Naive thymus-derived CD4-positive, alpha-beta T cell (primary cell): ENCODE measurements at regions not wholly inside any gene's neighbourhood (a gene's known extent, or its start where the extent isn't known, plus 50 kb on each side); places are given as distances from the start of the nearest gene placed in this dataset.
"Not testable (repeated sequence)": the region's sequence is repeated elsewhere in the genome, so short reads cannot be mapped to it uniquely, and the experiment has no call there.

Source experiments
- ATAC-seq: fragments of 150-1000 bp; cut with Tn5 transposase; 2 replicates; pipeline ENCODE4 v1.10.0; 2021; ENCODE audit warnings: mild to moderate bottlenecking, moderate library complexity
- CTCF ChIA-PET: fragments of 350-600 bp; sonication (Branson Sonifier 250); formaldehyde crosslinking; loops from one replicate; lab custom pipeline; 2021; ENCODE audit warnings: antibody characterized with exemption; lab: Charles Lee
- POLR2A ChIA-PET: fragments of 350-600 bp; sonication (Branson Sonifier 250); formaldehyde crosslinking; loops from one replicate; lab custom pipeline; 2021; ENCODE audit warnings: antibody characterized with exemption, inconsistent platforms; lab: Charles Lee
- DNase-seq, 9 donors: peaks; one replicate each; pipeline versions ENCODE4 v3.0.0 to v3.0.0-alpha.2; 2020 to 2022; ENCODE audit warnings: mixed read lengths in 1 of 9
- H3K27ac ChIP-seq: one replicate; pipeline ENCODE4 v1.7.0; 2013; ENCODE audit warnings: mild to moderate bottlenecking, low read depth, low read length, moderate library complexity
- H3K27me3 ChIP-seq, 2 donors: one replicate each; pipeline ENCODE4 v1.7.0; 2013; ENCODE audit warnings: low read length in 2 of 2, mild to moderate bottlenecking in 2 of 2, moderate library complexity in 2 of 2; ENCODE audit not compliant: control insufficient read depth in 2 of 2, insufficient read depth in 2 of 2
- H3K36me3 ChIP-seq, 3 experiments: 1 replicate in 2 of 3; 2 replicates in 1 of 3; pipeline ENCODE4 v1.7.0; 2013; ENCODE audit warnings: low read length in 3 of 3, mild to moderate bottlenecking in 3 of 3, moderate library complexity in 1 of 3; ENCODE audit not compliant: insufficient read depth in 3 of 3, control insufficient read depth in 2 of 3
- H3K4me1 ChIP-seq, 2 donors: one replicate each; pipeline ENCODE4 v1.7.0; 2013; ENCODE audit warnings: low read length in 2 of 2, mild to moderate bottlenecking in 2 of 2, moderate library complexity in 1 of 2; ENCODE audit not compliant: control insufficient read depth in 2 of 2, insufficient read depth in 2 of 2
- H3K4me3 ChIP-seq: 2 replicates; pipeline ENCODE4 v1.7.0; 2013; ENCODE audit warnings: mild to moderate bottlenecking, low read length
- H3K9me3 ChIP-seq, 3 experiments: 1 replicate in 2 of 3; 2 replicates in 1 of 3; pipeline ENCODE4 v1.7.0; 2013; ENCODE audit warnings: low read length in 3 of 3; ENCODE audit not compliant: control insufficient read depth in 2 of 3
- H3K27ac Mint-ChIP-seq, 9 donors: one replicate each; pipeline ENCODE4 v1.8.0; 2020 to 2022; ENCODE audit warnings: mixed read lengths in 9 of 9, mild to moderate bottlenecking in 8 of 9, moderate library complexity in 5 of 9, inconsistent platforms in 2 of 9
- H3K27me3 Mint-ChIP-seq, 5 donors: one replicate each; pipeline ENCODE4 v1.8.0; 2021 to 2022; ENCODE audit warnings: mixed read lengths in 5 of 5, mild to moderate bottlenecking in 1 of 5
- H3K36me3 Mint-ChIP-seq, 5 donors: one replicate each; pipeline ENCODE4 v1.8.0; 2020 to 2022; ENCODE audit warnings: mixed read lengths in 5 of 5, mild to moderate bottlenecking in 3 of 5, inconsistent platforms in 1 of 5
- H3K4me1 Mint-ChIP-seq, 7 donors: one replicate each; pipeline ENCODE4 v1.8.0; 2020 to 2022; ENCODE audit warnings: mixed read lengths in 7 of 7, mild to moderate bottlenecking in 3 of 7, inconsistent platforms in 1 of 7
- H3K4me3 Mint-ChIP-seq, 10 donors: one replicate each; pipeline ENCODE4 v1.8.0; 2020 to 2022; ENCODE audit warnings: mild to moderate bottlenecking in 10 of 10, mixed read lengths in 10 of 10, moderate library complexity in 6 of 10, inconsistent platforms in 2 of 10
- H3K9me3 Mint-ChIP-seq, 11 donors: one replicate each; pipeline ENCODE4 v1.8.0; 2020 to 2022; ENCODE audit warnings: mixed read lengths in 11 of 11, mild to moderate bottlenecking in 4 of 11, inconsistent platforms in 1 of 11, moderate library complexity in 1 of 11
- intact Hi-C, 2 donors: fragments of 100-400 bp; cut with micrococcal nuclease; formaldehyde crosslinking; loops; one replicate each; pipeline ENCODE4 v1.15.1; 2023

DNA sequence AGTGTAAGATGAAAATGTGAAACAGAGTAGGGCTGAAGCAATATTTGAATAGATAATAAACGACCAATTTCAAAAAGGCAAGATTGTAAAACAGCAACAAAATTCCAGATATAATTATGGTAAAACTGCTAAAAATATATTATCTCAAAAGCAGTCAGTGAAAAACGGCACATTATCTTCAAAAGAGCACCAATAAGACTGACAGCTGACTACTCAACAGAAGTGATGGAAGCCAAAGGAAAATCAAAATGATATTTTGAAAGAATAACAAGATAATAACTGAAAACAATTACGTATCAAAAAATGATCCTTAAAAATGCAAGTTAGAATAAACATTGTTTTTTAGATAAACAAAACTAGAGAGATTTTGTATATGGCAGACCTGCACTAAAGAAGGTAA is 920.6 kb upstream of the FAM98A start:
- no peak overlapping the region for H3K27ac Mint-ChIP-seq
- POLR2A ChIA-PET, result no interaction called here

DNA sequence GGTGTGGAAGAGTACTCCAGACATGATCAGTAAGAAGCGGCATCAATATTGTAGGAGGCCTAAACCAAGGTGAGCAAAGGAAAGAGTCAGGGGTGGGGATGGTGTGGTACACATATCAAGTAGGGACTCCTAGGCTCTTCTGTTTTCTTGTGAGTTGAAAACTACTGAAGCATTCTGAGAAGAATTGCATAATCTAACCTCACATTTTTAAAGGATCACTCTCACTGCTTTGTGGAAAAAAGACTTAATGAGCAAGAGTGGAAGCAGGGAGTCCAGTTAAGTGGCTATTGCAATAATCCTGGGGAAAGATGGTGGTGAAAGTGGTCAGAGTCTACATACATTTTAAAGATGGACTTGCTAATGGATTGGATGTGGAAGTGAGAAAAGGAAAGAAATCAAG is 899.5 kb upstream of the FAM98A start:
- Mint-ChIP-seq H3K36me3 (no peaks in the 10 kb centered on the region), H3K4me3 (no peak overlapping the region), H3K27me3 (no peaks in the 10 kb centered on the region), H3K27ac (no peak overlapping the region), H3K4me1 (no peaks in the 10 kb centered on the region), H3K9me3 (peaks cover 0 to 13% (median 2%) of the 10 kb centered on the region in 11 donors)
- intact Hi-C loops, result no loop called here
- Histone ChIP-seq H3K27ac (no peak overlapping the region), H3K4me3 (no peak overlapping the region), H3K27me3 (no peaks in the 10 kb centered on the region), H3K4me1 (no peaks in the 10 kb centered on the region), H3K36me3 (no peaks in the 10 kb centered on the region), H3K9me3 (no peaks in the 10 kb centered on the region)
- CTCF ChIA-PET, result no interaction called here
- POLR2A ChIA-PET, result no interaction called here
- ATAC-seq (no peak), DNase-seq (no peak)

More for the DNA sequence above, 920.6 kb upstream of the FAM98A start:
- DNase-seq, result no peak
- H3K4me1 Mint-ChIP-seq, result no peaks in the 10 kb centered on the region
- H3K27ac ChIP-seq, result no peak overlapping the region
- no peaks in the 10 kb centered on the region for H3K9me3 ChIP-seq
- ATAC-seq, result no peak
- intact Hi-C loops, result no loop called here
- H3K4me3 Mint-ChIP-seq, result no peak overlapping the region
- no peaks in the 10 kb centered on the region for H3K4me1 ChIP-seq
- H3K9me3 Mint-ChIP-seq, result peaks cover 0 to 25% (median 6%) of the 10 kb centered on the region in 11 donors
- no peak overlapping the region for H3K4me3 ChIP-seq
- no peaks in the 10 kb centered on the region for H3K27me3 ChIP-seq
- CTCF ChIA-PET, result no interaction called here
- H3K36me3 Mint-ChIP-seq, result no peaks in the 10 kb centered on the region
- H3K36me3 ChIP-seq, result no peaks in the 10 kb centered on the region
- H3K27me3 Mint-ChIP-seq, result no peaks in the 10 kb centered on the region

DNA sequence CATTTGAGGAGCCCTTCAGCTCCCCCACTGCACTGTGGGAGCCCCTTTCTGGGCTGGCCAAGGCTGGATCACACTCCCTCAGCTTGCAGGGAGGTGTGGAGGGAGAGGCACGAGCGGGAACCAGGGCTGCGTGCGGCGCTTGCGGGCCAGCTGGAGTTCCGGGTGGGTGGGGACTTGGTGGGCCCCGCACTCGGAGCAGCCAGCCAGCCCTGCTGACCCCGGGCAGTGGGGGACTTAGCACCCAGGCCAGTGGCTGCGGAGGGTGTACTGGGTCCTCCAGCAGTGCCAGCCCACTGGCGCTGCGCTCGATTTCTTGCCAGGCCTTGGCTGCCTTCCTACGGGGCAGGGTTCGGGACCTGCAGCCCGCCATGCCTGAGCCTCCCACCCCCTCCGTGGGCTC is 895.1 kb upstream of the FAM98A start:
- intact Hi-C loops, H3K4me1 Mint-ChIP-seq, DNase-seq, POLR2A ChIA-PET, H3K4me3 Mint-ChIP-seq, H3K9me3 ChIP-seq, CTCF ChIA-PET, H3K27ac Mint-ChIP-seq, H3K36me3 ChIP-seq, H3K4me3 ChIP-seq, H3K36me3 Mint-ChIP-seq, ATAC-seq, H3K4me1 ChIP-seq, H3K27ac ChIP-seq, H3K27me3 Mint-ChIP-seq, H3K27me3 ChIP-seq: not testable (repeated sequence)
- peaks cover 0 to 12% (median 2%) of the 10 kb centered on the region in 11 donors for H3K9me3 Mint-ChIP-seq

DNA sequence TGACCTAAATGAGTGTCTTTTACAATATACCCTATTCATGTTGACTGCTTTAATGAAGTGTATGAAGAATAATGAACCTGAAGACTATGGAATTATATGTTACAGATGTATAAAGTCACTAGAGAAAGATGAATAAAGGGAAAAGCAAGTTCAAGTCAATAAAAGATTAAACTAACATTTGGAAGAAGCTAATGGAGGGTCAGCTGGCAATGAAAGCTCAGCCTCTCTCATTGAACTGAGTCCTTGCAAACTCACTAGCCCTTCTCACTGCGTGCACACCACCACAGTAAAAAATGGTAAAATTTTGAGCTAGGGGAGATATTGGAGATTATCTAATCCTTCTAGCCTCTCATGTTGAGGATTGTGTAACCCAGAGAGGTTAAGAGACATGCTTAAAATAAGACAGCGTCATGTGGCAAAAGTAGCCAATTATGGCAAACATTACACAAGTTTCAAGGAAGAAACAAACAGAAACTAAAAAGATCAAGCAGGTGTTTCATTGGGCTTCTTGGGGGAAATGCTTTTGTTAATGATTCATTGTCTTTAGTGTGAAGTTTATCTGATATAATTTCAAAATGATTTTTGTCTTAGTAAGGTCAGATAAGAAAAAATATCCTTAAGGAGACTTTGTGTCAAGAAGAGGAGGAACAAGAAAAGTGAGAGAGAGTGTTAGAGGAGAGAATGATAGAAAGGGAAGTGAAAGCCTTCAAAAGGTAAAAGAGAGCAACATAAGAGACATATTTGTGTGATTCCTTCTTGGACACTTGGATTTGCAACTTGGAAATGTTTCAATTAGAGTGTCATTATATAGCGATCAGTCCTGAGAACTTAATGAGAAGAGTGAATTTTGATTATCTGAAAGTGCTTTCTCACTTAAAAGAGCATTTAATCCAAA is 893.7 kb upstream of the FAM98A start:
- no peaks in the 10 kb centered on the region for H3K27me3 ChIP-seq
- H3K4me3 Mint-ChIP-seq, result no peak overlapping the region

DNA sequence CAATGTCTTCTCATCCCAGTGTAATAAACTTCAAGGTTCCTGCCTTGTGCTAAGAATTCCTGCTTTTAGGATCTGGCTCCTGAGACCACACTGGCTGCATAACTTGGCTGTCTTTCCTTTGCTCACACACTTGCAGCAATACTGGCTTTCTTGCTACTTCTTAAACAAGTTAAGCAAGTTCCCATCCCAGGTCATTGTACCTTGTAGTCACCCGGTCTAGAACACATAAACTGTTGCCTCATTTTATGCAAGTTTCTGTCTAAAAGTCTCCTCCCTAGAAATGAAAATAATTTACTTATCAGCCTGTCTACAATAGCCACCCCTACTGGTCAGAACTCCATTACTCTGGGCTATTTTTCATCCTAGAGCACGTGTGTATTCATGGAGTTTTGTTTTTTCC is 887.9 kb upstream of the FAM98A start:
- H3K27me3 ChIP-seq, result no peaks in the 10 kb centered on the region
- ATAC-seq (no peak), DNase-seq (no peak)
- no peaks in the 10 kb centered on the region for H3K4me1 ChIP-seq
- CTCF ChIA-PET, result no interaction called here
- no peak overlapping the region for H3K27ac Mint-ChIP-seq
- no peaks in the 10 kb centered on the region for H3K9me3 ChIP-seq
- H3K27me3 Mint-ChIP-seq, result no peaks in the 10 kb centered on the region
- no peaks in the 10 kb centered on the region for H3K36me3 Mint-ChIP-seq
- H3K4me3 ChIP-seq, result no peak overlapping the region
- H3K36me3 ChIP-seq, result no peaks in the 10 kb centered on the region
- H3K4me1 Mint-ChIP-seq, result no peaks in the 10 kb centered on the region
- intact Hi-C loops, result no loop called here
- peaks cover 0 to 10% (median 0%) of the 10 kb centered on the region in 11 donors for H3K9me3 Mint-ChIP-seq
- no peak overlapping the region for H3K27ac ChIP-seq
- no peak overlapping the region for H3K4me3 Mint-ChIP-seq
- POLR2A ChIA-PET, result no interaction called here

More for the DNA sequence above, 893.7 kb upstream of the FAM98A start:
- no peaks in the 10 kb centered on the region for H3K27me3 Mint-ChIP-seq
- H3K4me1 ChIP-seq, result no peaks in the 10 kb centered on the region
- no peaks in the 10 kb centered on the region for H3K36me3 Mint-ChIP-seq
- ChIA-PET CTCF (no interaction called here), POLR2A (no interaction called here)
- peaks cover 0 to 10% (median 2%) of the 10 kb centered on the region in 11 donors for H3K9me3 Mint-ChIP-seq
- ATAC-seq (no peak), DNase-seq (no peak)
- no peaks in the 10 kb centered on the region for H3K9me3 ChIP-seq
- no peak overlapping the region for H3K27ac ChIP-seq
- intact Hi-C loops, result no loop called here
- H3K4me3 ChIP-seq, result no peak overlapping the region
- no peak overlapping the region for H3K27ac Mint-ChIP-seq
- no peaks in the 10 kb centered on the region for H3K36me3 ChIP-seq
- H3K4me1 Mint-ChIP-seq, result no peaks in the 10 kb centered on the region

DNA sequence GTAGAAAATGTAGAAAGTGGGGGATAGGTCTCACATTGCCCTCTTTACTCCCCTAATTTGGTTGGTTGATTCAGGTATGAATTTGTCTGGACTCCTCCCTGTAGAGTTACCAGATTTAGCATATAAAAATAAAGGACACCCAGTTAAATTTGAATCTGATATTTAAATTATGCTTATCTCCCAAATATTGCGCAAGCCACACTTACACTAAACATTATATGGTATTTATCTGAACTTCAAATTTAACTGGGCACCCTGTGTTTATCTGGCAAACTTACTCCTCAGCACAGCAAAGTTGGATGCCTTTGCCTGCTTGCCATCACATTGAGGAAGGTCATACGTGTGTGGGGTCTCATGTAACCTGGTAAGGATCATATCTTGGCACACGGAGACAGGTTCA is 882.4 kb upstream of the FAM98A start:
- POLR2A ChIA-PET, result no interaction called here
- Mint-ChIP-seq H3K27me3 (no peaks in the 10 kb centered on the region), H3K4me1 (no peaks in the 10 kb centered on the region), H3K36me3 (no peaks in the 10 kb centered on the region), H3K4me3 (no peak overlapping the region), H3K27ac (no peak overlapping the region), H3K9me3 (peaks cover 0 to 8% (median 0%) of the 10 kb centered on the region in 11 donors)
- intact Hi-C loops, result no loop called here
- H3K27me3 ChIP-seq, result no peaks in the 10 kb centered on the region
- H3K27ac ChIP-seq, result no peak overlapping the region
- H3K9me3 ChIP-seq, result no peaks in the 10 kb centered on the region
- CTCF ChIA-PET, result no interaction called here
- no peak overlapping the region for H3K4me3 ChIP-seq
- H3K36me3 ChIP-seq, result no peaks in the 10 kb centered on the region
- no peaks in the 10 kb centered on the region for H3K4me1 ChIP-seq
- DNase-seq (no peak), ATAC-seq (no peak)

DNA sequence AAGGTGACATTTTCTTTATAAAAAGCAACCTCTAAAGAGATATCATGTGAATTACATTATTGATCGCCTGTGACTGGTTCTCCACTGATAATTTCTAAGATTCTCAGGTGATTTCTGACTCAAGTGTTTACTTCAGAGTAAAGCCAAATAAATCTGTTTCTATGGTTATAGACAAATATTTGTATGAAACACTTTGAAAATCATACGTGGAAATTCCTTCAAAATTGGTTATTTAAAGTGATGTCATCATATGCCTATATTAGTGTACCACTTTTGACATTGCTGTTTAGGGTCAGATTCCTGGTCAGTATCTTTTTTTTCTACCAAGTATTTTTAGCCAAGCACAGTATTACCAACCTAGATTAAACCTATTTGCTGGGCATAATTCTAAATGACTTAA is 881.3 kb upstream of the FAM98A start:
- Histone ChIP-seq H3K27ac (no peak overlapping the region), H3K4me1 (no peaks in the 10 kb centered on the region), H3K27me3 (no peaks in the 10 kb centered on the region), H3K4me3 (no peak overlapping the region), H3K9me3 (no peaks in the 10 kb centered on the region), H3K36me3 (no peaks in the 10 kb centered on the region)
- Mint-ChIP-seq H3K27me3 (no peaks in the 10 kb centered on the region), H3K4me3 (no peak overlapping the region), H3K4me1 (no peaks in the 10 kb centered on the region), H3K9me3 (peaks cover 0 to 8% (median 0%) of the 10 kb centered on the region in 11 donors), H3K27ac (no peak overlapping the region), H3K36me3 (no peaks in the 10 kb centered on the region)
- ChIA-PET CTCF (no interaction called here), POLR2A (no interaction called here)
- intact Hi-C loops, result no loop called here
- ATAC-seq (no peak), DNase-seq (no peak)
